Type B pancreatic cell (in vitro differentiated cells): ENCODE measurements at regions not wholly inside any gene's neighbourhood (a gene's known extent, or its start where the extent isn't known, plus 50 kb on each side); places are given as distances from the start of the nearest gene placed in this dataset.
"Not testable (repeated sequence)": the region's sequence is repeated elsewhere in the genome, so short reads cannot be mapped to it uniquely, and the experiment has no call there.

Experiments used
- DNase-seq: peaks from one replicate; pipeline ENCODE4 v3.0.0; 2021; ENCODE audit warnings: mixed read lengths; ENCODE audit not compliant: unreplicated experiment; ENCODE audit errors: extremely low spot score
- H3K27ac Mint-ChIP-seq: 2 replicates; pipeline ENCODE4 v1.8.0; 2021; ENCODE audit warnings: mild to moderate bottlenecking, mixed read lengths
- H3K27me3 Mint-ChIP-seq: 2 replicates; pipeline ENCODE4 v1.8.0; 2021; ENCODE audit warnings: mixed read lengths
- H3K36me3 Mint-ChIP-seq: 2 replicates; pipeline ENCODE4 v1.8.0; 2021; ENCODE audit warnings: mixed read lengths
- H3K4me1 Mint-ChIP-seq: one replicate; pipeline ENCODE4 v1.8.0; 2021; ENCODE audit warnings: mixed read lengths; ENCODE audit not compliant: unreplicated experiment
- H3K4me3 Mint-ChIP-seq: 2 replicates; pipeline ENCODE4 v1.8.0; 2021; ENCODE audit warnings: mild to moderate bottlenecking, mixed read lengths
- H3K9me3 Mint-ChIP-seq: 2 replicates; pipeline ENCODE4 v1.8.0; 2021; ENCODE audit warnings: mixed read lengths
- CTCF ChIP-seq: fragments of 200-600 bp; sonication (generic); conservative IDR thresholded peaks from 2 replicates; pipeline ENCODE4 v1.5.0; 2021; ENCODE audit warnings: antibody characterized with exemption, mild to moderate bottlenecking

DNA sequence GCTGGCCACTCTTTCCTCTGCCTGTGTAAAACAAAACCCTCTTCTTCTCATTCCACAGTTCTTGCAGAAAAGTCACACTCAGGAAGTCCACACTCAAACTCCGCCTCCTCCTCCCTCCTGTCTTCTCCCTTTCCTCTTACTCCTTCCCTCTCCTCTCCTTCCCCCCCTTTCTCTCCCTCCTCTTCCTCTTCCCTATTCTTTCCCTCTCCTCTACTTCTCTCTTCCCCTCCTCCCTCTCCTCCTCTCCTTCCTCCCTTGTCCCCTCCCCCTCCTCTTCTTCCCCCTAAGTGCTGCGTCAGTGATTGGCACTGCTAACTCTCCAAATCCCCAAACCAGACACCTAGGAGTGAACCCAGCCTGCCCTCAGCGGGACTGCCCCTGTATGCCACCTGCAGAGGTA, 67.0 kb downstream of the ZNF467 start:
- Mint-ChIP-seq H3K4me3 (no peak overlapping the region), H3K9me3 (peaks cover 7% of the 10 kb centered on the region), H3K36me3 (no peaks in the 10 kb centered on the region), H3K4me1 (peaks cover 4% of the 10 kb centered on the region), H3K27me3 (no peaks in the 10 kb centered on the region), H3K27ac (no peak overlapping the region)
- no peak for DNase-seq
- TF ChIP-seq CTCF = no peak

DNA sequence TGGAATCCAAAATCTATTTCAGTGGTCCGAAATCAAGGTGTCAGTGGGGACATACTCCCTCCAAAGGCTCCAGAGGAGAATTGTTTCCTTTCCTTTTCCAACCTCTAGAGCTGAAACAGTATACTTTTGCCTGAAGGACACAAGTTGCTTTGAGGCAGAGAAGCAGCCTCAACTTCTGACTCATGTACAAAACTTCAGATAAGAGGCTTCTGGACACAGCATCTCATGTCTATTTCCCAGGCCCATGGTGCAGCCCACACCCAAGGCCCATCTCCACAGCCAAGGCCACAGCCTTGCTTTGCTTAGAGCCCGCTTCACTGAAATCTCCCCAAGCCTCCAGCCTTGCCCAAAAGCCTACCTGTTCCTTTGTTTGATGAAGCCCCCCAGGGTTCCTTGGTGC, 68.9 kb downstream of the ZNF467 start:
- H3K27me3 Mint-ChIP-seq = no peaks in the 10 kb centered on the region
- no peaks in the 10 kb centered on the region for H3K36me3 Mint-ChIP-seq
- no peak for DNase-seq
- H3K27ac Mint-ChIP-seq = no peak overlapping the region
- H3K4me1 Mint-ChIP-seq = peaks cover 4% of the 10 kb centered on the region
- H3K9me3 Mint-ChIP-seq = no peaks in the 10 kb centered on the region
- H3K4me3 Mint-ChIP-seq = no peak overlapping the region
- no peak for TF ChIP-seq CTCF

GRCh38 chr7:149703044-149703650, 70.2 kb downstream of the ZNF467 start:
- Mint-ChIP-seq H3K27me3 (no peaks in the 10 kb centered on the region), H3K27ac (no peak overlapping the region), H3K4me3 (no peak overlapping the region), H3K36me3 (no peaks in the 10 kb centered on the region), H3K9me3 (peaks cover 2% of the 10 kb centered on the region), H3K4me1 (peaks cover 4% of the 10 kb centered on the region)
- no peak for DNase-seq
- TF ChIP-seq CTCF = no peak

- peaks cover 3% of the 10 kb centered on the region for H3K27me3 Mint-ChIP-seq
- H3K36me3 Mint-ChIP-seq = no peaks in the 10 kb centered on the region
- no peak overlapping the region for H3K27ac Mint-ChIP-seq
- TF ChIP-seq CTCF = no peak
- DNase-seq = no peak
- H3K4me3 Mint-ChIP-seq = no peak overlapping the region
- H3K9me3 Mint-ChIP-seq = peaks cover 6% of the 10 kb centered on the region
- no peaks in the 10 kb centered on the region for H3K4me1 Mint-ChIP-seq
Observed at GRCh38 chr7:149701495-149702240, 71.7 kb downstream of the ZNF467 start.

DNA sequence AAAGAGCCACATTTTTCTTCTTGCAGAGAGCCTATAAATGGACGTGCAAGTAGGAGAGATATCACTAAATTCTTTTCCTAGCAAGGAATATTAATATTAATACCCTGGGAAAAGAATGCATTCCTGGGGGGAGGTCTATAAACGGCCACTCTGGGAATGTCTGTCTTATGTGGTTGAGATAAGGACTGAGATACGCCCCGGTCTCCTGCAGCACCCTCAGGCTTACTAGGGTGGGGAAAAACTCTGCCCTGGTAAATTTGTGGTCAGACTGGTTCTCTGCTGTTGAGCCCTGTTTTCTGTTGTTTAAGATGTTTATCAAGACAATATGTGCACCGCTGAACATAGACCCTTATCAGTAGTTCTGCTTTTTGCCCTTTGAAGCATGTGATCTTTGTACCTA, 75.6 kb downstream of the ZNF467 start:
- H3K27ac Mint-ChIP-seq, H3K36me3 Mint-ChIP-seq, H3K4me3 Mint-ChIP-seq, DNase-seq, H3K9me3 Mint-ChIP-seq, H3K4me1 Mint-ChIP-seq: not testable (repeated sequence)
- H3K27me3 Mint-ChIP-seq = peaks cover 31% of the 10 kb centered on the region

GRCh38 chr7:149696280-149696679, 77.1 kb downstream of the ZNF467 start:
- Mint-ChIP-seq H3K4me3 (no peak overlapping the region), H3K27me3 (peaks cover 43% of the 10 kb centered on the region), H3K9me3 (peaks cover 6% of the 10 kb centered on the region), H3K4me1 (no peaks in the 10 kb centered on the region), H3K36me3 (no peaks in the 10 kb centered on the region), H3K27ac (no peak overlapping the region)
- TF ChIP-seq CTCF = no peak
- no peak for DNase-seq
